ENCODE measurements at regions not wholly inside any gene's neighbourhood (a gene's known extent, or its start where the extent isn't known, plus 50 kb on each side); places are given as distances from the start of the nearest gene placed in this dataset.

DNA sequence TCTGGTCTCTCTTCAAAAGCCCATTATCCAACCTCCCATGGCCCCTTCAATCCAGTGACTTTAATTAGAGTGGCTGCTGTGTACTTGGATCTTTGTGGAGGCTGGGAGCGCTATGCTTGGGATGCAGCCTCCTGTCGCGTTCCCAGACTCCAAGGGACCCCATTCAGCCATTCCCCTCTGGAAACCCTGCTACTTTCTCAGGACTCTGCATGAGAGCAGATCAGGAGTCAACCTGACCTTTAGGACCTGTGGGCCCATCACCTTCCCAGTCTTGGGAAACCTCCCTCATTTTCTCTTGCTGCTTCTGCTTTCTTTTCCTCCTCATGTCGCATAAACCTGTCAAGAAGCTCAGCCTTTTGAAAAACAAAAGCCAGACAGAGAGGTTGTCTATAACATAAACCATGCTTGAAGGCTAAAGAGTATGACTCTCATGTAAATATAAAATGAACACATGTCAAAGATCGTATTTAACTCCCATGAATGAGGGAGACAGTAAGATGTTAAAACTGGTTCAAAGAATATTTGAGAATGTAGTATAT, 143.1 kb upstream of the PELI1 start:
- no peak for DNase-seq

- no peak for DNase-seq
Observed at GRCh38 chr2:64288321-64289193, 144.3 kb upstream of the PELI1 start.

GRCh38 chr2:64289251-64289650, 145.0 kb upstream of the PELI1 start:
- DNase-seq: no peak

GRCh38 chr2:64289737-64290136, 145.5 kb upstream of the PELI1 start:
- no peak for DNase-seq

- no peak for DNase-seq
Observed at GRCh38 chr2:64291181-64291580, 147.0 kb upstream of the PELI1 start.

DNA sequence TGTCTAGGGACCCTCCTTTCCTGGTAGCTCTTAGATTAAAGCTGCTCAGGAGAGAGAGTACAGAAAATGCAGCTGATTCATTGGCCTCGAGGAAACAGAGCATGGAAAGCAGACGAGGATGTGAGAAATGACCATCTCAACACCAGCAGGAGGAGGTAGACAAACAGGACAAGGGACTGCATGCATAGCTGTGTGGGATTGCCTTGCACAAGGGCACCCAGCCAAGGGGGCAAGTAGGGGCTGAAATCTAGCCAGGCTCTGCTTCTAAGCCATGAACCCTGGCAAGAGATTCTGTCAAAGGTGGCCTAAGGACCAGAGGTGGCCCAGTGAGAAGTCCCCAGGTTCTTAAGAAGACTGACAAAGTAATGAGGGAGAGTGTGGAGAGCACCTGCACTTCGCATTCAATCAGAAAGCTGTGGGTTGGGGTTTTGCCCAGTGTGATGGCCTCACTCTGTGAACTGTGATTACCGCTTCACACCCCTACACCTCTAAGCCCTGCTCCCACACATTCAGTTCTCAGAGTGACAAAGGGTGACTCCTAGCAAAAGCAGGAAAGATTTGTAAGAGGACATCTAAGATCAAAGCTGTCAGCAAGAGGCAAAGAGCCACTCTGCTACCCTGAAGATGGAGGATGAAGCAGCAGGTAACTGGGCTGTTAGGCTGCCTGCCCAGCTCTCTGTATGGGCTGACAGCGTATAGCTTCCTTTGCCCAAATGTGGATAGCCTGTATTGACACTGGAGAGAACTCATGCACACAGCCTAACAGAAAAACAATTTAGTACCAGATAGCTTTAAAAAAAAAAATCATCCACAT, 151.3 kb upstream of the PELI1 start:
- no peak for DNase-seq

GRCh38 chr2:64296140-64296480, 151.9 kb upstream of the PELI1 start:
- no peak for DNase-seq

GRCh38 chr2:64296695-64297346, 152.6 kb upstream of the PELI1 start:
- no peak for DNase-seq

DNA sequence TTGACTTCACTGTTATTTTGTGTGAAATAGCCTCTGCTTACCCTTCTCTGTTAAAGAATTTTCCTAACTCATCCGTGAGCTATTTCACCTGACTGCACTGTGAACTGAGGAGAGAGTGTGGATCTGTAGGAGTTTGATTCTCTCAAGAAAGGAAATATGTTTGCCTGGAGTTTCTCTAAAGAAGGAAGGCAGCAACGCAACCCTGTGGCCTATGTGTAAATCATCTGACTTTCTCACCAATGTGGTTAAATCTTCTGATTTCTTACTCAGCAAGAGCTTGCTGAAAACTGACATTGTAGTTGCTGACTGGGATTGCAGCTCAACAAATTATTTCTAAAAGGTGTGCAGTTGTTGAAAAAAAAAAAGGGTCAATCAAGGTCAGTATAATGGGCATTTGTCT, 153.9 kb upstream of the PELI1 start:
- no peak for DNase-seq

DNA sequence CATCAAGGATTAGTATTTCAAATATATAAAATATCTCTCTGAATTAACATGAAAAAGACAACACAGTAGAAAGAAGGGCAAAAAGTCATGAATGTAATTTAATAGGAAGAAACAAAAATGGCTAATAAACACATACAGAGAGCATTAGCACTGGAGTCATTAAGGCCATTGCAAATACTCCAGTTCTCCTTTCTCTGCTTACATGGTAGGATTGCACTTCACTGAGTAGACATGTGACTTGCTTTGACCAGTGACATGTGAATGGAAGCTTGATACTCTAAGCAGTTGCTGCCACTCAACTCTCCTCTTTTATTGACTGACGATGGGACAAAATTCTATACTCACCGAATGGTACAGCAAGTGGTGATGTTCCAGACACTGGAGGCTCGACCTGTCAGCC, 153.9 kb upstream of the LGALSL start:
- DNase-seq: no peak

DNA sequence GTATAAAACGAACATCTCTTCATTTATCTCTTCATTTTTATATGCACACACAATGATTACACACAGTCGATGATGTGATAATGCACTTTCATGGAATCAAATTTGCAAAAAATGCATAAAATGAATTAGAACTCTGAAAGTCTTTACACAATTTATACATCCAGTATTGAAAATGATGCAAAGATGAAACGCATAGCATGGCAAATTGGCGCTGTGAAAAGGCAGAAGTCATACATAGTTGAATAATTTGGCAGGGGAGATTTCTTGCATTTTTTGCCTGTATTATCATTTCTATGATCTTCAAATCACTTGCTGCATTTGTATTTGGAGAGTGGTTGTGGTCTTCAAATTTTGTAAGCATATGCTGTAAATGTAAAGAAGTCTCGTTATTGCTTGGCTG, 150.7 kb upstream of the LGALSL start:
- DNase-seq: no peak

DNA sequence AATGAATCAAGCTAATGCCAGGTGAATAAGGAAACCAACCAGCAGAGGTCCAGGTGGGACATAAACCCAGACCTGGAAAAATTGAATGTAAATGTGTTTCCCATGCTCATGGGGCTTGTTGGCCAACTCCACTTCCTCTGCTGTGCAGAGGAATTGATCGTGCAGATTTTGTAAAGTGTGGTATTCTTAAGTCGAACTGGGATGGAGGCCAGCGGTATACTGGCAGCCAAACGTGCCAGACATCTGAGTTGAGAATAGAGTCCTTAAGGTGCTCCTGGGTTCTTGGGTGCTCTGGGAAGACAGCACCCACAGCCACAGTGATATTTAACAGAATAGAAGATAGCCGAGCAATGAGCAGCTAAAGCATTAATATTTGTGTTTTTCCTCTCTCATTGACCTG, 146.5 kb upstream of the LGALSL start:
- no peak for DNase-seq

DNA sequence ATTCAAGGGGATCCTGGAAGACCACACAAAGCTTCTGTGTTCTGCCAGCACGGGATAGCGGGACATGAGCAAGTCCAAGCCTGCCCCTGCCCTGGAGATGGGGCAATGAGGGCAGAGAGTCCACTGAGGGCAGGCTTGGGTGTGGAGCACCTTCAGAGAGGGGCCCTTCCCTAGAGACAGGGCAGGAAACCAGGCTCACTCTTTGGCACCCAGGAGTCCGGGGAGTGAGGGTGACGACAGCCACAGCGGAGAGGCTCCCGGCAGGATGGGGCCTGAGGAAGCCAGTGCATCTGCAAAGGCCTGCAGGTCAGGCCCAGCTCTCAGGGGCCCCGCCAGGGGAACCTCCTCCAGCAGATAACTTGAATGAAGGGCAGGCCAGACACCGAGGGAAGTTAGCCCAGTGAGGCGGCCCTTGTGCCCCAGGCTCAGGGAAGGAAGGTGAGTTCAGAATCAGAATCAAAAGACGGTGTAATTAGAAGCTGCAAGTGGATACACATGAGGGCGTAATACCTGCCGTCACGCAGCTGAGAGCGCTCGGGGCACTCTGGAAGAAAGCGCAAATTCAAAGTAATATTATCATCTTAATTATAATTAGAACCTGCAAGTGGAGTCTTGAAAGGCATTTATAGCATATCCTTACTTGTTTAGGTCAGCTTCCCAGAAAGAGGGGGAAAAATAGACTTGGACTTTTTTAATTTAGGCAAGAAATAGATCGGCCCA, 142.6 kb upstream of the LGALSL start:
- no peak for DNase-seq

DNA sequence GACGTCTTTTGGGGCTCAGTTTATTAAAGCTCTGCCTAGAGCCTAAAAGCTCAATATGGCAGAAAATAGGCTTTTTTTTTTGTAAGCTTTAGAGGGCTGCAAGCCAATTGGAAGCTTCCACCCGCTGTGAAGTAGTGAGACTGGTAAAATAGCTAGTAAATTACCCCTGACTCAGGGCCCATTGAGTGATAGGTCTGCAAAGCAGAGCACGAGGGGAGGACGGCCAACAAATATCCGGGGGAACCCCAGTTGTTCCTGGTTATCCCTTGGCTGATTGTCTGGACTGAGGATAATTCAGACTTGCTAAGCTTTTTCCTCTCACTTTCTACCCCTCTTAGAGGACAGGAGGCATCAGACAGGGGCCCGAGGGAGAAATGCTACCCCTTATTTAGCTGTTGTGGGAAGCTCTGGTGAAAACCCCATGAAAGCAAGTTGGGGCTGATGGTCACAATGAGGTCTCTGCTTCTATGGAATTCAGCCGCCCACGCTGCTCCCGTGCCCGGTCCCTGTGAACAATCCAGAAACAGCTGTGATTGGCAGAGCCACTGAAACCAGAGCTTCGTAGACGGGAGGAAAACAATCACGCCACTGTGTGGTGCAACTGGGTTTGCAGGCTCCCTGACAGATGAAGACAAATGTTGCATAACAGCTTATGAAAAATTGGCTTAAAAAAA, 141.9 kb upstream of the LGALSL start:
- DNase-seq: no peak

DNA sequence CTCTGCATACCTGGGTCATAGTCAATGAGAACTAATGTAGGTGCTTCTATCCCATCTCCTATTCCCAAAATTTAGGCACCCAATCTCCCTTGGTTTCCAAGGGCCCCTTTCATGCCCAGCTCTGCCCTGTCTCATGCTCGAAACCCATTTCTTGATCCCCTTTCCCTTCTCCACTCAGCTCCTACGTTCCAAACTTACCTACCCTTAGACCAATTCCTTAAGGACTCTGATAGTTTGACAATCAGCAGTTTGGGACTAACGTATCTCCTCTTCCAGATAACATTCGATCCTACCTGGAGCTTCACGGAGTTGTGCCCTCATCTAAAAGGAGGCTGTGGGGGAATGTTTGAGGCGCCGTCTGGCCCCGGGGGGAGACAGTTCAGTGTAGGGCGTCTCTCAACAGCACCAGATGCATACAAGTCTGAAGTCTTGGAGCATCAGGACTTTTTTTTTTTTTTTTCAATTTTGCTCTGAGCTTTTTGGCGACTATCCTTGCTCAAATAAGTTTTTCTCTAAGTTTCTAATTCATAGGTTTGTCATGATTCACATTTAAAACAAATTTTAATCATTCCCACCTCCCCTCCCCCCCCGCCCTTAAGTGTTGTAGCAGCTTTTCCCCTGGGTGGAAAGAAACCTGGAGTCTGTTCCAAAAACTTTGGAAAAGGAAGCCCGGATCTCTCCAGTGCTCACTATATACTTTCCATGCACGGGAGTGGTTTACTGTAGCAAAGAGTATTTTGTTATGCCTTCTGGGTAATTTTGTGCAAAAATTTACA, 141.2 kb upstream of the LGALSL start:
- DNase-seq: no peak

DNA sequence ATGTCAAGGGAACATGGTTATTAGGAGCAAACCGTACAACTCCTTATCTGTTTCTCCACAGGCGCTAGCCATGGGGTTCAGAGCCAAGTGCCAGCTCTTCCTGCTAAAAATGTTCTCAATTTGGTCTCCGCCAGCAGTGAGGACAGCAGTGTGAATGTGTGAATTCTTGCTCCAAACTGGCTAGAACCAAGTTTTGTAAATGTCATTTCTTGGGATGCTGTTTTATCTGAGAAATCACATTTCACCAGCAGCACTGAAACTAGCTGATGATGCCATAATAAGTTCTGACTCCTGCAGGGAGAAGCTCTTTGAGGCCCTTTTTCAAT, 140.6 kb upstream of the LGALSL start:
- no peak for DNase-seq

- no peak for DNase-seq
Observed at GRCh38 chr2:64315291-64315960, 138.5 kb upstream of the LGALSL start.

GRCh38 chr2:64317707-64318475, 136.1 kb upstream of the LGALSL start:
- DNase-seq: no peak

DNA sequence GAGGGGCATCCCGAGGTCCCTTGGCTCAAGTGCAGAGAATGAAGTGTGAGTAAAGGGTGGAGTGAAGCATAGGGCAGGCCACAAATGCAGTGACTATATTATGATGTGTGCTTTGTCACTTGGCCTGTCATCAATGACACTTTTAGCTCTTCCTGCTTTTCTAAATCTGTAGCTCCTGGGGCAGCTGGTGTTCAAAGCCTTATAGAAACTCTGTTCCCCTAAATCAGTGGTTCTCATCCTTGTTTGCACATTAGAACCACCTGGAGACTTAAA, 135.6 kb upstream of the LGALSL start:
- DNase-seq: no peak

DNA sequence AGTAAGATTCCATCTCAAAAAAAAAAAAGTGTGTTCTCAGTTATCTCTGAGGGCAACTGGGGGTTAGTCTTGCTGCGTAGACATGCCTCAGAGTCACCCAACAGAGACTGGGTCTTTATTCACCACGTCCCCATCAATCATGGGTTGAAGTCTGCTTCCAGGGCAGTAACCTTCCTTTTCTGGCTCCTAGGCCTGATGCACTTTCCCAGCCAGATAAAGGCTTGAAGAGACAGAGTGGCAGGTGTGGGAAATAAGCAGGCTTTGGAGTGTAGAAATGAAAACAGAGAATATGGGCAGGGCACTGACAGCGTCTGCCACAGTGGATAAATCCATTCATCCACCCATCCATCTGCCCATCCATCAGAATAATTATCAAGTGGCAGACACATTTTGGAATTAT, 134.1 kb upstream of the LGALSL start:
- no peak for DNase-seq
